A549 (cell line): ENCODE measurements at regions not wholly inside any gene's neighbourhood (a gene's known extent, or its start where the extent isn't known, plus 50 kb on each side); places are given as distances from the start of the nearest gene placed in this dataset.

Experiments
- ATAC-seq, 2 experiments: fragments of 200-7000 bp in 1 of 2; fragments of >200 bp in 1 of 2; cut with Nextera tagmentation in 1 of 2; cut with Tn5 transposase in 1 of 2; 3 replicates each; pipeline versions ENCODE4 v1.8.0 to v1.9.1; 2018 to 2020; ENCODE audit warnings: mild to moderate bottlenecking in 1 of 2, moderate library complexity in 1 of 2
- CTCF ChIA-PET: fragments of 300-600 bp; sonication (Branson Sonifier 250); formaldehyde crosslinking; extraction: SDS; loops from one replicate; lab custom pipeline; 2021; ENCODE audit warnings: antibody characterized with exemption, inconsistent platforms; lab: Yijun Ruan, JAX
- POLR2A ChIA-PET: fragments of 350-600 bp; formaldehyde crosslinking; extraction: SDS; loops from one replicate; lab custom pipeline; 2021; ENCODE audit warnings: antibody characterized with exemption, inconsistent platforms; lab: Yijun Ruan, JAX
- DNase-seq, 2 experiments: peaks; one replicate each; pipeline versions ENCODE4 v3.0.0 to v3.0.0-alpha.2; 2011 to 2016; ENCODE audit warnings: low read depth in 1 of 2, low spot score in 1 of 2
- FAIRE-seq: peaks from 2 replicates; lab custom pipeline; 2011; peaks lifted over from hg19 to GRCh38; lab: Jason Lieb, UNC
- H3K27ac ChIP-seq, 2 experiments: fragments of >200 bp; sonication (Bioruptor Twin); formaldehyde crosslinking; 3 replicates each; pipeline ENCODE4 v1.5.1; 2016 to 2017
- H3K4me1 ChIP-seq: fragments of >200 bp; sonication (Bioruptor Twin); formaldehyde crosslinking; 3 replicates; pipeline ENCODE4 v1.6.1; 2016
- H3K4me2 ChIP-seq: fragments of >200 bp; sonication (Bioruptor Twin); formaldehyde crosslinking; 3 replicates; pipeline ENCODE4 v1.6.1; 2016
- H3K4me3 ChIP-seq: fragments of >200 bp; sonication (Bioruptor Twin); formaldehyde crosslinking; 3 replicates; pipeline ENCODE4 v1.5.1; 2016
- H3K9me3 ChIP-seq: fragments of >200 bp; sonication (Bioruptor Twin); formaldehyde crosslinking; 3 replicates; pipeline ENCODE4 v1.6.1; 2016
- BHLHE40 ChIP-seq: IDR thresholded peaks from 2 replicates; pipeline ENCODE4 v1.6.1; 2012; ENCODE audit warnings: low read depth, low read length, inconsistent platforms
- CBX2 ChIP-seq: fragments of 200-600 bp; sonication (generic); IDR thresholded peaks from 2 replicates; pipeline ENCODE4 v1.6.1; 2016; ENCODE audit warnings: low read depth, mild to moderate bottlenecking, borderline replicate concordance
- CHD2 ChIP-seq: fragments of 150-350 bp; IDR thresholded peaks from 2 replicates; pipeline ENCODE4 v1.6.1; 2014; ENCODE audit warnings: low read length; ENCODE audit not compliant: partially characterized antibody
- CHD4 ChIP-seq: fragments of 200-600 bp; sonication (generic); IDR thresholded peaks from 2 replicates; pipeline ENCODE4 v1.6.1; 2016; ENCODE audit warnings: antibody characterized with exemption, mild to moderate bottlenecking, borderline replicate concordance
- CTCF ChIP-seq: fragments of >200 bp; sonication (Bioruptor Twin); formaldehyde crosslinking; IDR thresholded peaks from 3 replicates; pipeline ENCODE4 v1.5.1; 2016
- EHMT2 ChIP-seq: fragments of 200-600 bp; sonication (generic); IDR thresholded peaks from 2 replicates; pipeline ENCODE4 v1.6.1; 2016; ENCODE audit warnings: antibody characterized with exemption, low read depth, mild to moderate bottlenecking, moderate library complexity
- ELK1 ChIP-seq: fragments of 150-350 bp; IDR thresholded peaks from 2 replicates; pipeline ENCODE4 v1.6.1; 2014; ENCODE audit warnings: low read depth, mild to moderate bottlenecking, low read length
- ESRRA ChIP-seq: fragments of 150-350 bp; IDR thresholded peaks from 2 replicates; pipeline ENCODE4 v1.6.1; 2014; ENCODE audit warnings: mild to moderate bottlenecking, low read length, borderline replicate concordance
- FOSB ChIP-seq: fragments of 250-450 bp; sonication (Bioruptor Pico); IDR thresholded peaks from 2 replicates; pipeline ENCODE4 v1.5.0; 2020; ENCODE audit warnings: mild to moderate bottlenecking, moderate library complexity
- FOXS1 ChIP-seq: fragments of 250-450 bp; sonication (Bioruptor Pico); IDR thresholded peaks from 2 replicates; pipeline ENCODE4 v1.5.0; 2020; ENCODE audit warnings: mild to moderate bottlenecking, moderate library complexity
- HES2 ChIP-seq: fragments of >200 bp; sonication (Bioruptor Twin); formaldehyde crosslinking; IDR thresholded peaks from 2 replicates; pipeline ENCODE4 v1.6.1; 2016
- HEYL ChIP-seq: fragments of 250-450 bp; sonication (Bioruptor Pico); IDR thresholded peaks from 2 replicates; pipeline ENCODE4 v1.8.0; 2021; ENCODE audit warnings: mild to moderate bottlenecking, moderate library complexity
- HMGXB4 ChIP-seq: fragments of 250-450 bp; sonication (Bioruptor Pico); IDR thresholded peaks from 2 replicates; pipeline ENCODE4 v1.5.0; 2021; ENCODE audit warnings: mild to moderate bottlenecking, moderate library complexity, borderline replicate concordance
- HOXB13 ChIP-seq: fragments of 250-450 bp; sonication (Bioruptor Pico); IDR thresholded peaks from 2 replicates; pipeline ENCODE4 v1.5.0; 2020; ENCODE audit warnings: low read depth, mild to moderate bottlenecking, moderate library complexity
- HOXB5 ChIP-seq: fragments of 250-450 bp; sonication (Bioruptor Pico); IDR thresholded peaks from 2 replicates; pipeline ENCODE4 v1.5.0; 2020; ENCODE audit warnings: mild to moderate bottlenecking, moderate library complexity
- JUNB ChIP-seq: fragments of >200 bp; sonication (Bioruptor Twin); formaldehyde crosslinking; IDR thresholded peaks from 2 replicates; pipeline ENCODE4 v1.6.1; 2016
- NFE2L2 ChIP-seq: fragments of 150-350 bp; conservative IDR thresholded peaks from 2 replicates; pipeline ENCODE4 v1.6.1; 2014; ENCODE audit warnings: low read length
- NR3C1 ChIP-seq: fragments of >200 bp; sonication (Bioruptor Twin); formaldehyde crosslinking; IDR thresholded peaks from 3 replicates; pipeline ENCODE4 v1.6.1; 2017
- PBX3 ChIP-seq: IDR thresholded peaks from 2 replicates; pipeline ENCODE4 v1.6.1; 2012
- PHF8 ChIP-seq: fragments of 200-600 bp; sonication (generic); IDR thresholded peaks from 2 replicates; pipeline ENCODE4 v1.6.1; 2016; ENCODE audit warnings: low read depth, mild to moderate bottlenecking, antibody characterized with exemption, moderate library complexity, borderline replicate concordance
- POLR2A ChIP-seq: IDR thresholded peaks from 2 replicates; pipeline ENCODE4 v1.6.1; 2012; ENCODE audit warnings: mild to moderate bottlenecking, low read length
- RARB ChIP-seq: fragments of 250-450 bp; sonication (Bioruptor Pico); IDR thresholded peaks from 2 replicates; pipeline ENCODE4 v1.8.0; 2021; ENCODE audit warnings: mild to moderate bottlenecking, moderate library complexity
- RCOR1 ChIP-seq: fragments of 150-350 bp; IDR thresholded peaks from 2 replicates; pipeline ENCODE4 v1.6.1; 2014; ENCODE audit warnings: antibody characterized with exemption, low read length, low read depth
- REST ChIP-seq: fragments of 200-600 bp; sonication (generic); IDR thresholded peaks from 2 replicates; pipeline ENCODE4 v1.6.1; 2016; ENCODE audit warnings: antibody characterized with exemption, mild to moderate bottlenecking, moderate library complexity
- RNF2 ChIP-seq: fragments of 200-600 bp; sonication (generic); IDR thresholded peaks from 2 replicates; pipeline ENCODE4 v1.6.1; 2016; ENCODE audit warnings: low read depth, mild to moderate bottlenecking, antibody characterized with exemption, moderate library complexity, borderline replicate concordance
- SREBF2 ChIP-seq: fragments of 450-650 bp; IDR thresholded peaks from 2 replicates; pipeline ENCODE4 v1.6.1; 2014; ENCODE audit warnings: mild to moderate bottlenecking, moderate library complexity
- ZFP36 ChIP-seq: fragments of 450-650 bp; IDR thresholded peaks from 2 replicates; pipeline ENCODE4 v1.6.1; 2014; ENCODE audit warnings: borderline replicate concordance; ENCODE audit not compliant: partially characterized antibody
- ZNF302 ChIP-seq: fragments of 250-450 bp; sonication (Bioruptor Pico); IDR thresholded peaks from 2 replicates; pipeline ENCODE4 v1.9.0; 2021; ENCODE audit warnings: inconsistent platforms, mild to moderate bottlenecking, moderate library complexity
- WGBS: methylation state at CpG from one replicate; pipeline ENCODE4 v1.1.6; 2017; ENCODE audit errors: missing lambda C conversion rate; 5-methylcytosine and 5-hydroxymethylcytosine counted together

GRCh38 chr4:14193601-14194000 lies 566.1 kb upstream of the BOD1L1 start:
- DNase-seq, result no peak
- CTCF ChIA-PET, result interaction anchor here (0.9 kb wide), 1 partner anchor 539 kb away, joined by 3 read pairs; no protein-coding TSS in a partner anchor
- TF ChIP-seq HEYL (CRISPR knock-in tag) (no peak), CHD2 (no peak), FOXS1 (CRISPR knock-in tag) (no peak), PBX3 (no peak), JUNB (no peak), RNF2 (no peak), RARB (CRISPR knock-in tag) (no peak), CBX2 (no peak), FOSB (CRISPR knock-in tag) (no peak), ELK1 (no peak), HOXB5 (CRISPR knock-in tag) (no peak), ZFP36 (no peak), BHLHE40 (no peak), ZNF302 (CRISPR knock-in tag) (no peak), ESRRA (no peak), NR3C1 (no peak), POLR2A (no peak), HMGXB4 (CRISPR knock-in tag) (no peak), HES2 (no peak)
- TF ChIP-seq, all 56 proteins: peak for 0
- FAIRE-seq (no peak), ATAC-seq (no peak)
- peak overlapping the region; percentile 24; the same call in 2 of the 3 replicates for H3K4me2 ChIP-seq
- 50% methylated on average over 1 of the region's 1 CpG for WGBS
- H3K4me1 ChIP-seq, result peaks cover 6% of the 10 kb centered on the region; the same call in 2 of the 3 replicates
- H3K4me3 ChIP-seq, result no peak overlapping the region
- no peaks in the 10 kb centered on the region for H3K9me3 ChIP-seq
- POLR2A ChIA-PET, result no interaction called here
- peak overlapping the region in 1 of 2 experiments; percentile 9; a peak in 1 of 6 replicates for H3K27ac ChIP-seq

- Histone ChIP-seq H3K4me2 (no peak overlapping the region), H3K4me1 (peaks cover 6% of the 10 kb centered on the region; the same call in 2 of the 3 replicates), H3K4me3 (no peak overlapping the region), H3K9me3 (no peaks in the 10 kb centered on the region), H3K27ac (no peak overlapping the region)
- CTCF ChIA-PET, result no interaction called here
- WGBS, result 24% methylated on average over 7 of the region's 7 CpGs
- peak in 1 of 2 experiments; percentile 48 for DNase-seq
- ATAC-seq, result no peak
- FAIRE-seq, result no peak
- POLR2A ChIA-PET, result no interaction called here
- no peak for TF ChIP-seq SREBF2
- no peak for TF ChIP-seq FOXS1 (CRISPR knock-in tag)
- TF ChIP-seq EHMT2, result peak; percentile 90
- peak; percentile 97 for TF ChIP-seq REST
- no peak for TF ChIP-seq PBX3
- TF ChIP-seq CHD4, result no peak
- TF ChIP-seq POLR2A, result no peak
- TF ChIP-seq PHF8, result no peak
- no peak for TF ChIP-seq RCOR1
- TF ChIP-seq HOXB13, result no peak
- no peak for TF ChIP-seq CTCF
- TF ChIP-seq NFE2L2, result no peak
Measured at GRCh38 chr4:14196131-14196530, 568.6 kb upstream of the BOD1L1 start.
